ENCODE measurements at regions not wholly inside any gene's neighbourhood (a gene's known extent, or its start where the extent isn't known, plus 50 kb on each side); places are given as distances from the start of the nearest gene placed in this dataset.
"Not testable (repeated sequence)": the region's sequence is repeated elsewhere in the genome, so short reads cannot be mapped to it uniquely, and the experiment has no call there.

GRCh38 chr14:40010961-40011360 is 578.7 kb upstream of the FBXO33 start:
- no peaks in the 10 kb centered on the region for H3K4me1 ChIP-seq (ENCODE audit: control insufficient read depth, insufficient read depth, low read length)
- no peaks in the 10 kb centered on the region for H3K9me3 ChIP-seq (ENCODE audit: control insufficient read depth, insufficient read depth, low read depth, low read length)
- ChIA-PET POLR2A (no interaction called here), CTCF (no interaction called here)
- H3K4me3 ChIP-seq (ENCODE audit: low read depth in 2 of 2, low read length in 2 of 2) = no peak overlapping the region
- BruUV-seq (replicated peaks) = no TSS peak
- no peaks in the 10 kb centered on the region for H3K36me3 ChIP-seq (ENCODE audit: control insufficient read depth, insufficient read depth, low read length)
- no peak overlapping the region for H3K27ac ChIP-seq (ENCODE audit: low read length)
- no peak for DNase-seq (ENCODE audit: low read depth, low spot score)
- no peak for ATAC-seq
- no peaks in the 10 kb centered on the region for H3K27me3 ChIP-seq (ENCODE audit: control insufficient read depth, insufficient read depth, low read length)
- intact Hi-C loops (cut with micrococcal nuclease; ENCODE audit: unreplicated experiment) = no loop called here
- in situ Hi-C loops (cut with HindIII; ENCODE audit: low pct_unique_long_range_greater_than_20kb, low sequenced_read_pairs) = no loop called here
- TF ChIP-seq CTCF (IDR thresholded peaks at IDR 0.05) (no peak), POLR2AphosphoS5 (IDR thresholded peaks at IDR 0.05; ENCODE audit: low read depth, low read length) (no peak), TCF7L2 (IDR thresholded peaks at IDR 0.05; ENCODE audit: low read depth, low read length) (no peak)

- Histone ChIP-seq H3K4me3 (ENCODE audit: low read depth in 2 of 2, low read length in 2 of 2) (no peak overlapping the region), H3K27ac (ENCODE audit: low read length) (no peak overlapping the region), H3K36me3 (ENCODE audit: control insufficient read depth, insufficient read depth, low read length) (no peaks in the 10 kb centered on the region), H3K27me3 (ENCODE audit: control insufficient read depth, insufficient read depth, low read length) (no peaks in the 10 kb centered on the region), H3K9me3 (ENCODE audit: control insufficient read depth, insufficient read depth, low read depth, low read length) (no peaks in the 10 kb centered on the region), H3K4me1 (ENCODE audit: control insufficient read depth, insufficient read depth, low read length) (no peaks in the 10 kb centered on the region)
- BruUV-seq (replicated peaks) = no TSS peak
- ATAC-seq = no peak
- DNase-seq (ENCODE audit: low read depth, low spot score) = no peak
- ChIA-PET CTCF (no interaction called here), POLR2A (no interaction called here)
- TF ChIP-seq SIN3A (IDR thresholded peaks at IDR 0.05; ENCODE audit: borderline replicate concordance, insufficient read depth, low read depth, low read length) = no peak
- no peak for TF ChIP-seq TCF7L2 (IDR thresholded peaks at IDR 0.05; ENCODE audit: low read depth, low read length)
- no peak for TF ChIP-seq POLR2AphosphoS5 (IDR thresholded peaks at IDR 0.05; ENCODE audit: low read depth, low read length)
- no peak for TF ChIP-seq REST (IDR thresholded peaks at IDR 0.05; ENCODE audit: insufficient read depth in 1 of 2, low read depth in 2 of 2, low read length in 1 of 2)
- TF ChIP-seq CTCF (IDR thresholded peaks at IDR 0.05) = no peak
- intact Hi-C loops (cut with micrococcal nuclease; ENCODE audit: unreplicated experiment) = no loop called here
- in situ Hi-C loops (cut with HindIII; ENCODE audit: low pct_unique_long_range_greater_than_20kb, low sequenced_read_pairs) = no loop called here
Observed at GRCh38 chr14:40009771-40010170, 577.5 kb upstream of the FBXO33 start.

GRCh38 chr14:40008345-40008744 is 576.1 kb upstream of the FBXO33 start:
- H3K27ac ChIP-seq (ENCODE audit: low read length); DNase-seq (ENCODE audit: low read depth, low spot score); intact Hi-C loops (cut with micrococcal nuclease; ENCODE audit: unreplicated experiment); in situ Hi-C loops (cut with HindIII; ENCODE audit: low pct_unique_long_range_greater_than_20kb, low sequenced_read_pairs); H3K4me3 ChIP-seq (ENCODE audit: low read depth in 2 of 2, low read length in 2 of 2); H3K4me1 ChIP-seq (ENCODE audit: control insufficient read depth, insufficient read depth, low read length); POLR2A ChIA-PET; H3K9me3 ChIP-seq (ENCODE audit: control insufficient read depth, insufficient read depth, low read depth, low read length); H3K36me3 ChIP-seq (ENCODE audit: control insufficient read depth, insufficient read depth, low read length); BruUV-seq (replicated peaks); H3K27me3 ChIP-seq (ENCODE audit: control insufficient read depth, insufficient read depth, low read length); CTCF ChIA-PET; ATAC-seq: not testable (repeated sequence)

All from Panc1 (cell line).